ENCODE measurements at regions not wholly inside any gene's neighbourhood (a gene's known extent, or its start where the extent isn't known, plus 50 kb on each side); places are given as distances from the start of the nearest gene placed in this dataset.

- TF ChIP-seq CTCF (IDR thresholded peaks at IDR 0.05; ENCODE audit: low read length) (no peak), EZH2 (optimal IDR thresholded peaks at IDR 0.05; ENCODE audit: low read depth, low read length) (no peak), EZH2phosphoT487 (IDR thresholded peaks at IDR 0.05; ENCODE audit: low read length) (no peak)
Measured at GRCh38 chr1:209406168-209406567, 177.3 kb upstream of the CAMK1G start.

Data from MM.1S (cell line).